HepG2 (cell line): ENCODE measurements at regions not wholly inside any gene's neighbourhood (a gene's known extent, or its start where the extent isn't known, plus 50 kb on each side); places are given as distances from the start of the nearest gene placed in this dataset.

Experiments used
- ATAC-seq: fragments of 200-7000 bp; cut with Tn5 transposase; 3 replicates; pipeline ENCODE4 v1.9.1; 2020; ENCODE audit warnings: mild to moderate bottlenecking, moderate library complexity
- BruUV-seq: library from RNA; stranded (reverse); fragments of 400-500 nt; replicated peaks from 2 replicates; lab custom pipeline; 2021; lab: Mats Ljungman, UMichigan
- CTCF ChIA-PET: fragments of 300-600 bp; formaldehyde crosslinking; extraction: SDS; loops from one replicate; lab custom pipeline; 2021; ENCODE audit warnings: low total read pairs, inconsistent platforms, low intra/inter-chr PET ratio; lab: Yijun Ruan, JAX
- POLR2A ChIA-PET: fragments of 350-600 bp; sonication (Branson Sonifier 250); formaldehyde crosslinking; loops from one replicate; lab custom pipeline; 2020; ENCODE audit warnings: antibody characterized with exemption, inconsistent platforms; lab: Yijun Ruan, JAX
- DNase-seq: peaks from one replicate; pipeline ENCODE4 v3.0.0-alpha.2; 2015; ENCODE audit warnings: low spot score
- FAIRE-seq: peaks from 3 replicates; lab custom pipeline; 2011; peaks lifted over from hg19 to GRCh38; lab: Jason Lieb, UNC
- H2AFZ ChIP-seq: one replicate; pipeline ENCODE4 v1.6.1; 2011; ENCODE audit warnings: low read length, inconsistent platforms
- H3K27ac ChIP-seq: fragments of 300-600 bp; 3 replicates; pipeline ENCODE4 v1.8.0; 2011; ENCODE audit warnings: mixed run types, mild to moderate bottlenecking, mixed read lengths, low read length, inconsistent platforms; ENCODE audit not compliant: insufficient read depth; ENCODE audit errors: extremely low read length
- H3K27me3 ChIP-seq, 2 experiments: fragments of 200-600 bp in 1 of 2; 2 replicates in 1 of 2; 3 replicates in 1 of 2; pipeline versions ENCODE4 v1.6.0 to v1.8.0; 2011; ENCODE audit warnings: low read length in 2 of 2, mild to moderate bottlenecking in 2 of 2, moderate library complexity in 2 of 2, inconsistent platforms in 1 of 2; ENCODE audit not compliant: insufficient read depth in 2 of 2, control insufficient read depth in 1 of 2
- H3K36me3 ChIP-seq, 2 experiments: fragments of 200-600 bp in 1 of 2; replicated peaks in 1 of 2; 2 replicates in 1 of 2; 3 replicates in 1 of 2; pipeline versions ENCODE4 v1.5.1 to v1.8.0; 2011; ENCODE audit warnings: low read length in 2 of 2, inconsistent platforms in 1 of 2; ENCODE audit not compliant: insufficient read depth in 2 of 2, control insufficient read depth in 1 of 2
- H3K4me1 ChIP-seq: 2 replicates; pipeline ENCODE4 v1.5.1; 2012; ENCODE audit warnings: low read length, inconsistent platforms; ENCODE audit not compliant: insufficient read depth
- H3K4me2 ChIP-seq: 2 replicates; pipeline ENCODE4 v1.6.0; 2011; ENCODE audit warnings: low read depth, low read length, inconsistent platforms
- H3K4me3 ChIP-seq, 3 experiments: fragments of 200-600 bp in 1 of 3; sonication (generic), shearing (Covaris generic) in 1 of 3; replicated peaks in 1 of 3; 2 replicates each; pipeline ENCODE4 v1.5.1; 2011 to 2016; ENCODE audit warnings: low read length in 3 of 3, inconsistent platforms in 2 of 3, low read depth in 2 of 3, mild to moderate bottlenecking in 2 of 3, control low read depth in 1 of 3, mixed read lengths in 1 of 3; ENCODE audit not compliant: insufficient read depth in 1 of 3
- H3K79me2 ChIP-seq: one replicate; pipeline ENCODE4 v1.6.1; 2011; ENCODE audit warnings: low read length, inconsistent platforms; ENCODE audit not compliant: insufficient read depth
- H3K9ac ChIP-seq: 2 replicates; pipeline ENCODE4 v1.6.0; 2011; ENCODE audit warnings: mild to moderate bottlenecking, low read depth, low read length, inconsistent platforms; ENCODE audit not compliant: insufficient read depth
- H3K9me3 ChIP-seq: 2 replicates; pipeline ENCODE4 v1.5.1; 2012; ENCODE audit warnings: mild to moderate bottlenecking, low read length
- H4K20me1 ChIP-seq: 2 replicates; pipeline ENCODE4 v1.6.0; 2011; ENCODE audit warnings: inconsistent platforms, mild to moderate bottlenecking, low read length, moderate library complexity; ENCODE audit not compliant: insufficient read depth
- JUND ChIP-seq: sonication (generic); formaldehyde crosslinking; IDR thresholded peaks from 2 replicates; pipeline ENCODE4 v1.8.0; 2022; ENCODE audit warnings: mild to moderate bottlenecking, missing genetic modification reagents
- MAFK ChIP-seq, 2 experiments: IDR thresholded peaks in 1 of 2; conservative IDR thresholded peaks in 1 of 2; 2 replicates each; pipeline ENCODE4 v1.6.1; 2011; ENCODE audit warnings: improper control_type of control experiment in 2 of 2, low read length in 2 of 2
- RFX1 ChIP-seq: fragments of 450-650 bp; IDR thresholded peaks from 2 replicates; pipeline ENCODE4 v1.6.1; 2017
- ZNF292 ChIP-seq: sonication (generic); formaldehyde crosslinking; IDR thresholded peaks from 2 replicates; pipeline ENCODE4 v1.8.1; 2022; ENCODE audit warnings: mild to moderate bottlenecking, low read depth, missing genetic modification reagents, borderline replicate concordance
- ZNF318 ChIP-seq: sonication (generic); formaldehyde crosslinking; IDR thresholded peaks from 2 replicates; pipeline ENCODE4 v1.4.0; 2020; ENCODE audit warnings: mild to moderate bottlenecking, missing genetic modification reagents
- ZNF562 ChIP-seq: sonication (generic); formaldehyde crosslinking; IDR thresholded peaks from 2 replicates; pipeline ENCODE4 v1.8.0; 2022; ENCODE audit warnings: missing genetic modification reagents, borderline replicate concordance
- ZNF607 ChIP-seq: sonication (generic); formaldehyde crosslinking; IDR thresholded peaks from 2 replicates; pipeline ENCODE4 v1.5.1; 2020; ENCODE audit warnings: missing genetic modification reagents, mild to moderate bottlenecking, borderline replicate concordance
- ZSCAN29 ChIP-seq: sonication (generic); formaldehyde crosslinking; conservative IDR thresholded peaks from 2 replicates; pipeline ENCODE4 v1.4.0; 2020; ENCODE audit warnings: mild to moderate bottlenecking, missing genetic modification reagents
- WGBS: methylation state at CpG from one replicate; pipeline ENCODE4 v1.1.6; 2017; ENCODE audit warnings: low lambda C conversion rate; 5-methylcytosine and 5-hydroxymethylcytosine counted together
- in situ Hi-C: cut with HindIII; loops from 2 replicates; pipeline ENCODE4 v1.10.0; 2017; ENCODE audit warnings: low pct_unique_long_range_greater_than_20kb; ENCODE audit not compliant: extremely low pct_ligation_motif_present
- intact Hi-C: fragments of 100-400 bp; cut with micrococcal nuclease; formaldehyde crosslinking; loops from one replicate; pipeline ENCODE4 v1.10.0; 2022; ENCODE audit not compliant: unreplicated experiment

GRCh38 chr1:10905841-10906655, 106.4 kb upstream of the TARDBP start:
- no peaks in the 10 kb centered on the region for H4K20me1 ChIP-seq
- H3K36me3 ChIP-seq = no peaks in the 10 kb centered on the region
- 22% methylated on average over 11 of the region's 16 CpGs for WGBS
- peaks cover 12 to 59% of the 10 kb centered on the region in 2 experiments; a peak in 4 of 5 replicates for H3K27me3 ChIP-seq
- FAIRE-seq = no peak
- in situ Hi-C loops = no loop called here
- H3K9me3 ChIP-seq = no peaks in the 10 kb centered on the region
- no peak for ATAC-seq
- no peaks in the 10 kb centered on the region for H3K79me2 ChIP-seq
- TF ChIP-seq ZNF292 (CRISPR knock-in tag) (no peak), ZNF562 (CRISPR knock-in tag) (no peak), ZSCAN29 (CRISPR knock-in tag) (no peak), JUND (CRISPR knock-in tag) (no peak), ZNF607 (CRISPR knock-in tag) (no peak), RFX1 (no peak), MAFK (conservative IDR thresholded peaks at IDR 0.05 in 1 of 2, IDR thresholded peaks at IDR 0.05 in 1 of 2; ENCODE audit: low read length in 2 of 2) (peak in 1 of 2 experiments; percentile 29; a peak in 1 of 4 replicates), ZNF318 (CRISPR knock-in tag) (no peak)
- TF ChIP-seq, all 625 proteins: peak for 1
- H3K9ac ChIP-seq = no peak overlapping the region
- intact Hi-C loops = no loop called here
- H3K4me3 ChIP-seq = no peak overlapping the region
- no peak overlapping the region for H3K27ac ChIP-seq
- ChIA-PET POLR2A (no interaction called here), CTCF (no interaction called here)
- no peak overlapping the region for H3K4me2 ChIP-seq
- no TSS peak for BruUV-seq
- DNase-seq = no peak
- H3K4me1 ChIP-seq = peaks cover 33% of the 10 kb centered on the region
- no peak overlapping the region for H2AFZ ChIP-seq
